ENCODE measurements at regions not wholly inside any gene's neighbourhood (a gene's known extent, or its start where the extent isn't known, plus 50 kb on each side); places are given as distances from the start of the nearest gene placed in this dataset.

GRCh38 chr4:20464381-20464780 lies 212.7 kb downstream of the SLIT2 start:
- H3K9me1 ChIP-seq (replicated peaks; ENCODE audit: control insufficient read depth, extremely low read depth, insufficient read depth, low read length): no peaks in the 10 kb centered on the region
- H3K4me2 ChIP-seq (ENCODE audit: insufficient read depth, low read length): no peak overlapping the region
- H3K9ac ChIP-seq (replicated peaks; ENCODE audit: extremely low read depth, insufficient read depth, low read length): no peak overlapping the region
- H3K27me3 ChIP-seq (ENCODE audit: control insufficient read depth in 2 of 2, insufficient read depth in 2 of 2, low read length in 2 of 2): no peaks in the 10 kb centered on the region
- intact Hi-C loops (cut with micrococcal nuclease): no loop called here
- no peak overlapping the region for H3K4me3 ChIP-seq (replicated peaks in 1 of 3; ENCODE audit: insufficient read depth in 1 of 3, low read depth in 1 of 3, low read length in 3 of 3)
- ChIA-PET CTCF (no interaction called here), POLR2A (no interaction called here)
- H3K27ac ChIP-seq (ENCODE audit: insufficient read depth, low read depth, low read length): no peak overlapping the region
- no TSS peak for BruUV-seq (replicated peaks)
- H4K20me1 ChIP-seq (replicated peaks; ENCODE audit: control insufficient read depth, extremely low read depth, insufficient read depth, low read length): no peaks in the 10 kb centered on the region
- no peaks in the 10 kb centered on the region for H3K79me2 ChIP-seq (ENCODE audit: control insufficient read depth, insufficient read depth, low read length)
- no peaks in the 10 kb centered on the region for H3K4me1 ChIP-seq (ENCODE audit: control insufficient read depth, extremely low read depth, insufficient read depth, low read length)
- peak; percentile 23 for DNase-seq (ENCODE audit: low read depth, low spot score)
- dilution Hi-C loops (cut with MboI; ENCODE audit: extremely low pct_ligation_motif_present, low sequenced_read_pairs): no loop called here
- no peaks in the 10 kb centered on the region for H3K9me3 ChIP-seq (replicated peaks; ENCODE audit: control insufficient read depth, insufficient read depth, low read length)
- no peaks in the 10 kb centered on the region for H3K36me3 ChIP-seq (ENCODE audit: control insufficient read depth in 2 of 2, extremely low read depth in 1 of 2, insufficient read depth in 2 of 2, low read length in 2 of 2)
- H2AFZ ChIP-seq (ENCODE audit: low read depth, low read length): no peak overlapping the region
- TF ChIP-seq FOS (IDR thresholded peaks at IDR 0.05; ENCODE audit: borderline replicate concordance, insufficient read depth, low read length): peak; percentile 40
- TF ChIP-seq POLR2A (IDR thresholded peaks at IDR 0.05; ENCODE audit: low read depth, low read length): no peak
- no peak for FAIRE-seq

- Histone ChIP-seq H3K36me3 (ENCODE audit: control insufficient read depth in 2 of 2, extremely low read depth in 1 of 2, insufficient read depth in 2 of 2, low read length in 2 of 2) (no peaks in the 10 kb centered on the region), H3K4me2 (ENCODE audit: insufficient read depth, low read length) (no peak overlapping the region), H3K27ac (ENCODE audit: insufficient read depth, low read depth, low read length) (no peak overlapping the region), H3K79me2 (ENCODE audit: control insufficient read depth, insufficient read depth, low read length) (no peaks in the 10 kb centered on the region), H3K9ac (replicated peaks; ENCODE audit: extremely low read depth, insufficient read depth, low read length) (no peak overlapping the region), H3K4me1 (ENCODE audit: control insufficient read depth, extremely low read depth, insufficient read depth, low read length) (no peaks in the 10 kb centered on the region), H3K27me3 (ENCODE audit: control insufficient read depth in 2 of 2, insufficient read depth in 2 of 2, low read length in 2 of 2) (no peaks in the 10 kb centered on the region), H4K20me1 (replicated peaks; ENCODE audit: control insufficient read depth, extremely low read depth, insufficient read depth, low read length) (no peaks in the 10 kb centered on the region), H3K4me3 (replicated peaks in 1 of 3; ENCODE audit: insufficient read depth in 1 of 3, low read depth in 1 of 3, low read length in 3 of 3) (no peak overlapping the region), H3K9me1 (replicated peaks; ENCODE audit: control insufficient read depth, extremely low read depth, insufficient read depth, low read length) (no peaks in the 10 kb centered on the region), H2AFZ (ENCODE audit: low read depth, low read length) (no peak overlapping the region), H3K9me3 (replicated peaks; ENCODE audit: control insufficient read depth, insufficient read depth, low read length) (no peaks in the 10 kb centered on the region)
- BruUV-seq (replicated peaks): no TSS peak
- POLR2A ChIA-PET: no interaction called here
- TF ChIP-seq MYC (IDR thresholded peaks at IDR 0.05; ENCODE audit: low read depth, low read length): no peak
- no peak for TF ChIP-seq POLR2AphosphoS5 (IDR thresholded peaks at IDR 0.05; ENCODE audit: insufficient read depth, low read depth, low read length)
- TF ChIP-seq GATA2 (IDR thresholded peaks at IDR 0.05; ENCODE audit: insufficient read depth, insufficient read length, low read depth, low read length): no peak
- TF ChIP-seq FOS (IDR thresholded peaks at IDR 0.05; ENCODE audit: borderline replicate concordance, insufficient read depth, low read length): no peak
- no peak for TF ChIP-seq EZH2 (IDR thresholded peaks at IDR 0.05; ENCODE audit: borderline replicate concordance, low read depth, low read length, severe bottlenecking)
- TF ChIP-seq POLR2A (IDR thresholded peaks at IDR 0.05; ENCODE audit: low read depth, low read length): no peak
- no peak for TF ChIP-seq JUN (IDR thresholded peaks at IDR 0.05; ENCODE audit: borderline replicate concordance, insufficient read depth, insufficient read length, low read depth)
- TF ChIP-seq CTCF (IDR thresholded peaks at IDR 0.05; ENCODE audit: extremely low read depth in 1 of 2, insufficient read depth in 1 of 2, low read depth in 1 of 2, low read length in 2 of 2): no peak
- no peak for TF ChIP-seq MAX (IDR thresholded peaks at IDR 0.05; ENCODE audit: insufficient read depth, insufficient read length)
- DNase-seq (ENCODE audit: low read depth, low spot score): peak; percentile 37
- CTCF ChIA-PET: interaction anchor here (0.8 to 1.5 kb wide), 5 partner anchors 8 to 52 kb away, joined by 3 to 4 read pairs (median 4); no protein-coding TSS in a partner anchor
- FAIRE-seq: peak; percentile 58
- dilution Hi-C loops (cut with MboI; ENCODE audit: extremely low pct_ligation_motif_present, low sequenced_read_pairs) (no loop called here), intact Hi-C loops (cut with micrococcal nuclease) (no loop called here)
These were observed 222.4 kb downstream of the SLIT2 start for GRCh38 chr4:20474119-20474518.

All from endothelial cell of umbilical vein (primary cell).